Common myeloid progenitor, CD34-positive (primary cell): ENCODE measurements at regions not wholly inside any gene's neighbourhood (a gene's known extent, or its start where the extent isn't known, plus 50 kb on each side); places are given as distances from the start of the nearest gene placed in this dataset.

Experiments
- CTCF ChIA-PET: fragments of 350-600 bp; sonication (Branson Sonifier 250); formaldehyde crosslinking; loops from one replicate; lab custom pipeline; 2021; ENCODE audit warnings: antibody characterized with exemption; lab: Charles Lee
- POLR2A ChIA-PET: fragments of 350-600 bp; sonication (Branson Sonifier 250); formaldehyde crosslinking; loops from one replicate; lab custom pipeline; 2021; ENCODE audit warnings: antibody characterized with exemption; lab: Charles Lee
- DNase-seq, 3 donors: peaks; one replicate each; pipeline versions ENCODE4 v3.0.0 to v3.0.0-alpha.2; 2013
- H3K27ac ChIP-seq, 2 experiments: 1 replicate in 1 of 2; 2 replicates in 1 of 2; pipeline ENCODE4 v1.7.0; 2013; ENCODE audit warnings: inconsistent platforms in 2 of 2, low read length in 2 of 2, mild to moderate bottlenecking in 2 of 2, low read depth in 1 of 2, moderate library complexity in 1 of 2; ENCODE audit not compliant: severe bottlenecking in 2 of 2, insufficient read depth in 1 of 2, poor library complexity in 1 of 2
- H3K27me3 ChIP-seq, 5 experiments: replicated peaks in 2 of 5; 1 replicate in 3 of 5; 2 replicates in 2 of 5; pipeline versions ENCODE4 v1.6.1 to v1.7.0; 2013; ENCODE audit warnings: low read length in 4 of 5, mild to moderate bottlenecking in 2 of 5, moderate library complexity in 2 of 5, inconsistent platforms in 1 of 5; ENCODE audit not compliant: insufficient read depth in 5 of 5, control insufficient read depth in 4 of 5
- H3K36me3 ChIP-seq, 4 experiments: 1 replicate in 2 of 4; 2 replicates in 2 of 4; pipeline versions ENCODE4 v1.6.1 to v1.7.0; 2013; ENCODE audit warnings: low read length in 3 of 4, control low read depth in 1 of 4, mild to moderate bottlenecking in 1 of 4; ENCODE audit not compliant: control insufficient read depth in 4 of 4, insufficient read depth in 4 of 4
- H3K4me1 ChIP-seq, 4 experiments: 1 replicate in 3 of 4; 2 replicates in 1 of 4; pipeline versions ENCODE4 v1.6.1 to v1.7.1; 2013; ENCODE audit warnings: low read length in 3 of 4, mild to moderate bottlenecking in 3 of 4, control low read depth in 1 of 4, inconsistent platforms in 1 of 4, moderate library complexity in 1 of 4; ENCODE audit not compliant: control insufficient read depth in 4 of 4, insufficient read depth in 4 of 4; ENCODE audit errors: control extremely low read depth in 1 of 4
- H3K4me3 ChIP-seq, 7 experiments: 1 replicate in 4 of 7; 2 replicates in 3 of 7; pipeline versions ENCODE4 v1.5.1 to v1.7.0; 2013; ENCODE audit warnings: mild to moderate bottlenecking in 7 of 7, low read length in 6 of 7, moderate library complexity in 6 of 7, inconsistent platforms in 2 of 7, low read depth in 2 of 7, control low read depth in 1 of 7; ENCODE audit not compliant: insufficient read depth in 4 of 7, control insufficient read depth in 1 of 7; ENCODE audit errors: extremely low read depth in 1 of 7
- H3K9me3 ChIP-seq, 5 experiments: 1 replicate in 4 of 5; 2 replicates in 1 of 5; pipeline versions ENCODE4 v1.6.1 to v1.7.1; 2013; ENCODE audit warnings: low read length in 4 of 5, mild to moderate bottlenecking in 2 of 5, inconsistent platforms in 1 of 5, low read depth in 1 of 5, moderate library complexity in 1 of 5; ENCODE audit not compliant: control insufficient read depth in 4 of 5, insufficient read depth in 2 of 5; ENCODE audit errors: control extremely low read depth in 1 of 5
- WGBS: methylation state at CpG from one replicate; pipeline ENCODE4 v1.1.5; 2013; ENCODE audit not compliant: insufficient coverage; 5-methylcytosine and 5-hydroxymethylcytosine counted together

GRCh38 chr4:13703096-13703495 lies 75.6 kb upstream of the BOD1L1 start:
- Histone ChIP-seq H3K27ac (no peak overlapping the region), H3K27me3 (no peaks in the 10 kb centered on the region), H3K9me3 (no peaks in the 10 kb centered on the region), H3K4me1 (peaks cover 0 to 13% (median 6%) of the 10 kb centered on the region in 4 experiments), H3K4me3 (no peak overlapping the region), H3K36me3 (no peaks in the 10 kb centered on the region)
- DNase-seq = no peak
- CTCF ChIA-PET = interaction anchor here (0.9 kb wide), 1 partner anchor 150 kb away, joined by 4 read pairs; no protein-coding TSS in a partner anchor
- POLR2A ChIA-PET = no interaction called here
- WGBS = 100% methylated on average over 2 of the region's 10 CpGs

- POLR2A ChIA-PET = no interaction called here
- Histone ChIP-seq H3K36me3 (no peaks in the 10 kb centered on the region), H3K4me1 (peaks cover 0 to 13% (median 6%) of the 10 kb centered on the region in 4 experiments), H3K27ac (no peak overlapping the region), H3K9me3 (no peaks in the 10 kb centered on the region), H3K4me3 (no peak overlapping the region), H3K27me3 (no peaks in the 10 kb centered on the region)
- CTCF ChIA-PET = interaction anchor here (0.9 kb wide), 1 partner anchor 151 kb away, joined by 4 read pairs; no protein-coding TSS in a partner anchor
- WGBS = 7% methylated on average over 2 of the region's 2 CpGs
- DNase-seq = peak in 2 of 3 donors; percentile 55 to 69
Measured at GRCh38 chr4:13704035-13704434, 76.5 kb upstream of the BOD1L1 start.

DNA sequence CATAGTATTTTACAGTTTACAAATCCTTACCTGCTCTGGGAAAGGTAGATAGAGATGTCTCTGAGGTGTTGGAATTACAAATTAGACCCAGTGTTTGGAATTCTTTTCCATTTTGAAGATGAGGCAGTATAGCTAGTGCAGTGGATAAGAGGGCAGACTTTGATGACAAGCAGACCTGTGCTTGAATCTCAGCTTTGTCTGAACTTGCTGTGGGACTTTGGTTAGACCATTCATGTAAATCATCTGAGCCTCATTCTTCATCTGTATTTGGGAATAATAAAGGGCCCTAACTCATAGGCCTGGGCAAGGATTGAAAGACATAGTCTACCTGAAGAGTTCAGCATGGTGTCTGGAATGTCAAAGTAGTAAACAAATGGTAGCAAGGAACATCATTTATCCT lies 77.2 kb upstream of the BOD1L1 start:
- Histone ChIP-seq H3K4me3 (no peak overlapping the region), H3K27me3 (no peaks in the 10 kb centered on the region), H3K4me1 (peaks cover 0 to 13% (median 6%) of the 10 kb centered on the region in 4 experiments), H3K36me3 (no peaks in the 10 kb centered on the region), H3K9me3 (no peaks in the 10 kb centered on the region), H3K27ac (no peak overlapping the region)
- POLR2A ChIA-PET = no interaction called here
- CTCF ChIA-PET = no interaction called here
- DNase-seq = no peak

GRCh38 chr4:13705521-13706041 lies 78.1 kb upstream of the BOD1L1 start:
- ChIA-PET POLR2A (no interaction called here), CTCF (no interaction called here)
- Histone ChIP-seq H3K4me3 (no peak overlapping the region), H3K4me1 (peaks cover 0 to 13% (median 6%) of the 10 kb centered on the region in 4 experiments), H3K36me3 (no peaks in the 10 kb centered on the region), H3K27ac (no peak overlapping the region), H3K9me3 (no peaks in the 10 kb centered on the region), H3K27me3 (no peaks in the 10 kb centered on the region)
- WGBS = 72% methylated on average over 9 of the region's 9 CpGs
- DNase-seq = peak in 2 of 3 donors; percentile 56 to 76

- no peak overlapping the region for H3K4me3 ChIP-seq
- H3K36me3 ChIP-seq = no peaks in the 10 kb centered on the region
- H3K4me1 ChIP-seq = peaks cover 0 to 13% (median 6%) of the 10 kb centered on the region in 4 experiments
- DNase-seq = no peak
- H3K27me3 ChIP-seq = no peaks in the 10 kb centered on the region
- ChIA-PET CTCF (no interaction called here), POLR2A (no interaction called here)
- H3K27ac ChIP-seq = no peak overlapping the region
- H3K9me3 ChIP-seq = no peaks in the 10 kb centered on the region
Measured at GRCh38 chr4:13706120-13706519, 78.6 kb upstream of the BOD1L1 start.

DNA sequence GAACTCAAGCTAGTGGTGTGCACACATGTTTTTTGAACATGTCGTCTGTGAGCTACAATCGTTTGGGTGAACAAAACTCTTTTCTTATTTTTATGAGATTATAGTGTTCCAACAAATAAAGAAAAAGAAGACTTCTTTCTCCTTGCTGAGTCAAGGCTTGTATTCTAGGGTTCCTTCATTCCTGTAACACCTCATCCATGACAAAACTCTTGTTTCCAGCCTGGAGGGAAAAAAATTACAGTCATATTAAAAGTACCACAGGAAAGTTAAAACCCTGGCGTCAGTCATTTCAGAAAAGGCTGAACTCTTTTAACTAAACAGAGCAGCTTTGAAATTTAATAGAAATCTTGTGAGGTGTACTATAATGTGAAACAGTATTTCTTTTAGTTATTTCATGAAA lies 79.2 kb upstream of the BOD1L1 start:
- Histone ChIP-seq H3K4me3 (no peak overlapping the region), H3K9me3 (no peaks in the 10 kb centered on the region), H3K27me3 (no peaks in the 10 kb centered on the region), H3K36me3 (no peaks in the 10 kb centered on the region), H3K27ac (no peak overlapping the region), H3K4me1 (peaks cover 0 to 13% (median 6%) of the 10 kb centered on the region in 4 experiments)
- ChIA-PET POLR2A (no interaction called here), CTCF (no interaction called here)
- WGBS = 100% methylated on average over 1 of the region's 3 CpGs
- DNase-seq = no peak

DNA sequence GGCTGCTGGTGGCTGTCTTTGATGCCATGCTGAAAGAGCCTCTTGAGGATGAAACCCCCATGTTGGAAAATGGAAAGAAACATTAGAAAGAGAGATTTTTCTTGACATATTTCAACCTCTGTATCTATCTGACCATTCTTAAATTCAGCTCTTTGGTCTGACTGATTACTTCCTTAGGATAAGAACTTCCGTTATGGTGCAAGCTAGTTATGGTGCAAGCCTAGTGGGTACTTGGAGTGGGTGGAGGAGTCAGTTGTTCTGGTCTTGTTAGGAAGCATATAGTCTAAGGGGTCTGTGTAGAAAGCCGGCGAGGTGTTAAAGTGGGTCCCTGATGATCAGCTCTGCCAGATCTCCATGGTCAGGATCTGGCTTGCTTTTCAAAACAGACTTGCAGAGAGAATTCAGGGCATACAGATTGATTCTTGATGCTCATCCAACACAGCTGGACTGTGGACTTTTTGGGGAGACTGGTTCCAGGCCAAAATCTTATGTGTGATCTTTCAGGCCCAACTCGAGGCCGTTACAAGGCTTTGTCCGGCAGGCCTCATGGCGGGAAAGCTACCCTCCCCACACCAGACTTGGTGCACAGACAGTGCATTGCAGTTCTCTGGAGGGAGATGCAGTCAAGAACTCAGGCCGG lies 82.8 kb upstream of the BOD1L1 start:
- Histone ChIP-seq H3K4me3 (no peak overlapping the region), H3K27me3 (no peaks in the 10 kb centered on the region), H3K9me3 (no peaks in the 10 kb centered on the region), H3K36me3 (no peaks in the 10 kb centered on the region), H3K4me1 (peaks cover 0 to 2% (median 0%) of the 10 kb centered on the region in 4 experiments), H3K27ac (no peak overlapping the region)
- POLR2A ChIA-PET = no interaction called here
- no peak for DNase-seq
- CTCF ChIA-PET = no interaction called here
- 99% methylated on average over 7 of the region's 8 CpGs for WGBS
